GM12874 (cell line): ENCODE measurements at regions not wholly inside any gene's neighbourhood (a gene's known extent, or its start where the extent isn't known, plus 50 kb on each side); places are given as distances from the start of the nearest gene placed in this dataset.

Experiments
- CTCF ChIP-seq: IDR thresholded peaks from 2 replicates; pipeline ENCODE4 v1.5.1; 2011; ENCODE audit warnings: low read depth, mild to moderate bottlenecking, control low read depth, low read length, moderate library complexity; ENCODE audit not compliant: insufficient read depth

- no peak for TF ChIP-seq CTCF
Measured at GRCh38 chr18:38256366-38256765, 690.8 kb upstream of the CELF4 start.

- TF ChIP-seq CTCF, result no peak
Measured at GRCh38 chr18:38250971-38251370, 685.4 kb upstream of the CELF4 start.

GRCh38 chr18:38244480-38244879, 678.9 kb upstream of the CELF4 start:
- no peak for TF ChIP-seq CTCF

GRCh38 chr18:38243291-38243690, 677.7 kb upstream of the CELF4 start:
- no peak for TF ChIP-seq CTCF

DNA sequence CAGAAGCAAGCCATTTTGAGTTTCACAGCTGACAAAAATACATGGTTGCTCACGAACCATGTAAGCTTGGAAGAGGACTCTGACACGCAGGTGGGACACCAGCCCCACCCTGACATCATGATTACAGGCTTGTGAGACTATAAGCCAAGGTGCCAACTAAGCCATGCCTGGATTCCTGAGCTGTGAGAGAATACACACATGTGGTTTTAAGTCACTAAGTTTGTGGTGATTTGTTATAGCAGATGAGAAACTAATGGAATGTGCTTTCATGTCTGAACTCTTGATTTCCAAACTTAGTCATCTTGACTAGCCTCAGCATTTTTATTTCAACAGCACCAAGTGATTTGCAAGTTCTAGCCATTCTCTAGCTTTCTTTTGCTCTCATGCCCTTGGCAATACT, 676.1 kb upstream of the CELF4 start:
- TF ChIP-seq CTCF, result no peak

DNA sequence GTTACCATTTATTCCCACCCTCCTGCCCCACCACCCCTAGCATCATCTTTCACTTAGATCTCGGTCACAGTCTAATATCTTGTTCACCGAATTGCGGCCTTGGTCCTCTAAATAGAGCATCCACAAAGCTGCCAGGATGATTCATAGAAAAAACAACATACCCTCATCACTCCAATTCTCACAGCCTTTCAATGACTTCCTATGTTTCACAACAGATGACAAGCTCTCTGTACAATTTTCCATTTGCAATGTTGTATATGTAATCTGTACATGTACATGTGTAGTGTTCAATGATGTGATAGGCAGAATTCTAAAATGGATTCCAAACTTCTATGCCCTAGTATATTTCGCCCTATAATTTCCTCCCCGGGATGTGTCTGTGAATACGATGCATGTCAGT, 675.6 kb upstream of the CELF4 start:
- TF ChIP-seq CTCF, result no peak

DNA sequence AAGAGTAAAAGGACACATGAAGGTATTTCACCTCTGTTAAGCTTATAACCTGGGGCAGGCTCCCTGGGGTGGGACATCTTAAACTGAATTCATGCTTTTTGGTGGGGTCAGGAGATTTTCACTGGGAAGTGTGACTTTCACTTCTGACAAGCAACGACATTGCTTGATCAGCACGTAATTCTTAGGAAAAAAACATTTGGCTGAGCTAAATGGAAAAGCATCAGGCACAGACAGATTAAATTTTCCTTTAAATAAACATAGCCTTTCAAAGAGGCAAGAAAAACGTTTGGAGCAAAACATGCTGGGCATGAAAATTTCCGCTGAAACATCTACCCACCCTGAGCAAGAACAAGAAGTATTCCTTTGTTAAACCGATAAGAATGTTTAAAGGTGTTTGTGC, 674.0 kb upstream of the CELF4 start:
- TF ChIP-seq CTCF, result no peak

GRCh38 chr18:38237796-38238195, 672.2 kb upstream of the CELF4 start:
- TF ChIP-seq CTCF, result no peak
